KG1 (cell line): ENCODE measurements at regions not wholly inside any gene's neighbourhood (a gene's known extent, or its start where the extent isn't known, plus 50 kb on each side); places are given as distances from the start of the nearest gene placed in this dataset.

Source experiments
- DNase-seq: peaks from one replicate; lab custom pipeline; 2025; lab: John Stamatoyannopoulos, UW

DNA sequence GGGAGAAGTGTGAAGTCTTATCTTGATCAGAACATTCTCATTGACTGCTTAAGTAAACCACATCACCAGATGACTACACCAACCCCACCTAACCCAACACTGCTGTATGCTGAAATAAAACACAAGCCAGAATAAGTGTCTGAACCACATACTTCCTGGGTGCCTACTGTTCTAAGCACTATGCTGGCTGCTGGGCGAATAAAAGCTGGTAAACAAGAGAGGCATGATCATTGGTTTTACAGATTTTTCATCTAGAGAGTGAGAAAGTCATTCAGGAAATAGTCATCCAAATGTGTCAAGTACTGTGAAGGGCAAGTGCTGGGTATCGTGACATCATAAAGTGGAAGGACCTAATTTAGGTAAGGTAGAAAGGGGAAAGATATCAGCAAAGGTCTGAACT lies 199.0 kb upstream of the SOX9 start:
- DNase-seq: no peak

- DNase-seq: no peak
Measured at GRCh38 chr17:71922439-71922838, 198.4 kb upstream of the SOX9 start.

GRCh38 chr17:71926746-71927398 lies 193.9 kb upstream of the SOX9 start:
- no peak for DNase-seq

DNA sequence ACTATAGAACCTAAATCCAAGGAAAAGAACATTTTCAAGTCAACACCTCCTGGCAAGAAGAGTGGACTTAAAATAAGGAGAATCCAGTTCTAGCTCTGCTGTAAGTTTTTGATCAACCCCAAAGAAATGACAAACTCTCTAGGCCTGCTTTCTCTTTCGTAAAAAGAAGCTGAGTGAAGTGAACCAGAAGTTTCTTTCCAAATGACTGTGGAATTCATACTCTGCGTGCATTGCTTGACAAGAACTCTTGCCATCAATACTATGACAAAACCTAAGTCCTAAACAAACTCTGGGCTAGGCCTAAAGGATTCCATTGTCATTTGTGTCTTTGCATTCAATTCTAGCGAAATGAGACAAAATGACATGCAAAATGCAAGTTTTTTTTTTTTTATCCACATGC lies 187.5 kb upstream of the SOX9 start:
- DNase-seq: no peak

DNA sequence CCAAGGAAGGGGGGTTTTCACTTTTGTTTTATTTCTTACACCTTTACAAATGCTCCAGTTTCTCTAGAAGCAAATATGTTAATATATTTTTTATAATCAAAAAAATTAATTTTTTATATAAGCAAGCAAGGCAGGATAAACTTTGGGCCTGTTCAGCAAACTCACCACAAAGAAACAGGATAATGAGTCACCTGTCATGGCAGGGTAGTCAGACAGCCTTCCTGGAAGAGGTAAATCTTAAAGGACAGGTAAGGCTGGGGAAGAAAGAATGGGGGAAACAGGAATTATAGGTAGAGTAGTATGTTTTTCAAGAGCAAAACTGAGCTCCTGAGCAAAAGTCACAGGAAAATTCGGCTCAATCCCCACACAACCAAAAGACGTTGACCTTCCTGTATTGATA lies 186.3 kb upstream of the SOX9 start:
- DNase-seq: no peak

DNA sequence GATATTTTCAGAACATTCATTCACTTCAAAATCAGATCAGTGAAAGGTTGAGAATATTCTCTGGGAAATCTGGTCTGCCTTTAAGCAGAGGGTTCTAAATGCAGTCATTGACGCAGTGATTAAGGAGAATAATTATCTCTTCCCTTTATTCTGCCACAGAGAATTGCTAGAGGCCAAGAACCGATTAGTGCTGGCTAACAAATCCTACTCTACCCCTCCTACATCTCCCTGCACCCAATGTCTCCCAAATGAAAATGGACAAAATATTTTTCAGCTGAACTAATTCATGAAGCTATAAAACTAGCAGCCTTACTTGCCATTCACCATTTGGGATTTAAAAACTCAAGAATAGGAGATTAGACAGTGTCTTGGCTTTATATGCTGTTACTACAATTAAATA lies 185.5 kb upstream of the SOX9 start:
- DNase-seq: no peak

- DNase-seq: no peak
Measured at GRCh38 chr17:71936977-71937376, 183.8 kb upstream of the SOX9 start.

- DNase-seq: no peak
Measured at GRCh38 chr17:71937914-71938313, 182.9 kb upstream of the SOX9 start.

DNA sequence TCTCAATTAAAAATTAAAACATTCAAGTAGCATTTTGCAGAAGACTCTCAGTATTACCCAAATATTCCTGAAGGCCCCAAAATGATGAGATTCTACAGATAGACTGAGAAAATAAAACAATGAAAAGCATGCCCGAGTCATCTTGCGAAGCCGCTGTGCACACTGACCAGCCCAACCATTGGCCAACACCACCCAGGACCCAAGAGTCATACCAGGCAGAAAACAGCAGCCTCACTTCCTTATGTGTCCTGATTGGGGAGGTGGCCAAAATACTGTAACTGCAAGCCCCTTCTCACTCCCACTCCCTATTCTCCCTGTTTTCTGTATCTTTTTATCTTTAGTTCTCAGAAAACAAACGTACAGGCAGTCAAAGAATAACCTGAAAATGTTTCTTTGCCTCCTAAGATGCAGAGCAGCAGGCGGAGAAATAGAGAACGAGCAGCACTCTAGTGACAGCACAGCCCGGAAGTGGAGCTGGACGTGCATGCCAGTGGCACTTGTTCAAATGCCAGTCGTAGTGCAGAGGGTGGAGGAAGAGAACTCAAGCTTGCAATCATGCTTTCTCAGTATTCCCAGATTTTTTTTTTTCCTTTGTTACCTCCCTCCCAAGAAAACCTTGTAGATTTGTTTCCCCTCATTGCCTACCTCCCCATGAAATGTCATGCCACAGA lies 182.3 kb upstream of the SOX9 start:
- DNase-seq: no peak

DNA sequence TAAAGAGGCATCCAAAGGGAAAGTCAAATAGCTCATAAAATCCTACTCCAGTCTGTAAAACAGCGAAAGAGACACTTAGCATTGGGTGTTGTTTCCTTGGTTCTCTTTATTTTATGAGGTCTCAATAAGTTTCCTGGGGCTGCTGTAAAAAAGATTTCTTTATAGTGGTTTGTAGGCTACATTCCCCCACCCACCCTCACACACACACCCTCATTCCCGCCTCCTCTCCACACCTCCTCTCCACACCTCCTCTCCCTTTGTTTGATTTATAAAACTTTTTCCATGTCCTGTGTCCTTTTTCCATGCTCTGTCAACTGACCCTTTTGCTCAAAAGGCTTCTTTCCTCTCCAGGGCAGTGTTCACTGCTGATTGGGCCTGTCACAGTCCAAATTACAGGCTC lies 178.9 kb upstream of the SOX9 start:
- no peak for DNase-seq

DNA sequence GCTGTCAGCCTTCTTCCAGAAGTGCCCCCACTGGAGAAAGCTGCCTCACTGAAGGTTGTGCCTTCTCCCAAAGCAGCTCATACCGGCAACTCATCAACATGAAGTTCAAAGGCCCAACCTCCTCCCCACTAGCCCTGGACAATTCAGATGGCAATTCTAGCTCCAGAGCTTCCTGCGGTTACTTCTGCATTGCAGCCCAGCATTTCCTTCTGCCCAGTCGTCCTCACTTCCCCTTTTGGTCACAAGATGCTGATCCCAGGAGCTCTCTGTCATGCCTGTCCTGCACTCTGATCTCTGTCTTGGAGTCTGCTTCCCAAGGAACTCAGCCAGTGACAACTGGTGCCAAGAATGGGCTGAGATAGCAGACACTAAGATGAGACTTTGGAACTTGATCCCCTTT lies 178.2 kb upstream of the SOX9 start:
- no peak for DNase-seq

- DNase-seq: no peak
Measured at GRCh38 chr17:71948703-71949422, 172.0 kb upstream of the SOX9 start.

GRCh38 chr17:71959154-71959553 lies 161.7 kb upstream of the SOX9 start:
- DNase-seq: no peak

DNA sequence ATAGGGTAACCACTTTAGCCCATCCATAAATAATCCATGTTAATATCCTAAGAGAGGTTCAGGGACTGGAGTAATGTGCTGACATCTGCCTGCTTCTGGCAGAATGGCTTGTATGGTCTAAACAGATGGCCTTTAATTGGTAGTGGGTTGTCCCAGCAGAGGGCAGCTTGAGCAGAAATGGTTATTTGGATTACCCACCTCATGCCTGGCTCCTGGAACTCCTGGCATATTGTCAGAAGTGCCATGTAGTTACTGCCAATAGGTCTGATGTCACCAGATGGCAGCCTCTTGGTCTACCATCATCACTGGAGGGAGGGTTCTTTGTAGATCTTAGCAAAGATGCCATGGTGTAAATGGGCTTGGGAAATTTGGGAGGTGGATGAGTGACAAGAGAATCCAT lies 157.5 kb upstream of the SOX9 start:
- no peak for DNase-seq

DNA sequence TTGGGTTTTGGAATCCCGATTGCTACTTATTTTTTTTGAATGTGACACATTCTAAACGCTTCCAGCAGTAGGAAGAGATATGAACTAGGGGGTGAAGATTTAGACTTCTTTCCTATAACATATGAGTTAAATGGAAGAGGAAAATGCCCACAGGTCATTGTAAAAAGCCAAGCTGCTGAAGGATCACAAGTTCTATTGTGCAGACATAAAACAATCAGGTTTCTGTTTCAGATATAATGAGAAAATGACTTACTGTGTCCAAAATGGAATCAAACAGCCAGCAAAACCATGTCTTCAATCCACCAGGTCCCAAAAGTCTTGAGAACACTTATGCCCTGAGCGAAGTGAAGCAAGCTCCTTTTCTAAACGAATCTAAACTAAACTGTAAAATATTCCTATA lies 157.0 kb upstream of the SOX9 start:
- no peak for DNase-seq

DNA sequence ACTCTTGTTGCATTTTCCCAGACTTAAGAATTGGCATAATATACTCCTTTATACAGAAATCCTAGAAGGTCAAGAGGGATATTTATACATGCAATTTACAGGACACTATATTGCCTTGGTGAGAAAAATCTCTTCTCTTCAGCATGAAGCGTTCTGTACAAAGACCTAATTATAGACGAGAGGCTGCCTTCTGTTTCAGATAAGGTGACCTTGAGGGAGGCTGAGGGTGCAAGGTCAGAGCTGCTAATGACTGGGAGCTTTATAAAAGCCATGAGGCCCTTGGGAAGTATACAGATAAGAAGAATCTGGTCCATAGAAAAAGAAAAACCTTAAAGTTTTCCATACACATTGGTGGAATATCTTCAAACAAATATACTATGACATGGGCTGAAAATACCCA lies 156.3 kb upstream of the SOX9 start:
- no peak for DNase-seq

GRCh38 chr17:71966055-71966454 lies 154.8 kb upstream of the SOX9 start:
- DNase-seq: no peak

DNA sequence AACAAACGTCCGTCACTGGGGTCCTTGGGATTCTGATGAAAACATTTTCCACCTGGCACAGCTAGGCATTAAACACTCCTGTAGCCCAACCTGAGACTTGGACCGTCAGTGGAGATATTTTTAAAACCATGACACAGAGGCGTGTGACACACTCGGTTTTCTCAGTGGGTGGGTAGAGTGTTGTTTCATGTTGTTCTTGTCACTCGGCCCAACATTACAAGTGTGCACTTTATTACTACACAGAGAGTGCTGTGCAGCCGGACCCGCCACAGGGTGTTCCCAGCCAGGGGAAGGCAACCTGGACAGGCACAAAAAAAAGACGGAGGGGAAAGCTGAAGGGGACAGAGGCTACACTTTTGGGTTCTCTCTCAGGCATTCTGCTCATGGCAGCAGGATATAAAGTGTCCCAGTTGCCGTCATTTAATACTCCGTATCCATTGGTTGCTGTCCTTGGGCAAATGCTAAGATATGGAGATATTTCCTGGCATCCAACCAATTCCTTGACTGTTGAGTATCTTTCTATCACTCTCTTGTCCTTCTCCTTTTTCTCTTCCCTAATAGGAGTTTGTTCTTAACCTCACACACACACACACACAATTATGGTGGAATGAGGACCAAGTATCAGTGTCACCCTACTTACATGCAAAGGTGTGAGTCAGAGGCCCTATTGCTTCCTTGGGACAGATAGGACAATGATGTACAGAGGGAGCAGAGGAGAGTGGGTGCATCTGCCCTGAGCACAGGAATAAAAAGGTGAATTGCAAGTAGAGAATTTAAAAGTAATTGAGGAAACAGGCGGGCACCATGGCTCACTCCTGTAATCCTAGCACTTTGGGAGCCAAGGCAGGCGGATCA lies 154.1 kb upstream of the SOX9 start:
- no peak for DNase-seq

DNA sequence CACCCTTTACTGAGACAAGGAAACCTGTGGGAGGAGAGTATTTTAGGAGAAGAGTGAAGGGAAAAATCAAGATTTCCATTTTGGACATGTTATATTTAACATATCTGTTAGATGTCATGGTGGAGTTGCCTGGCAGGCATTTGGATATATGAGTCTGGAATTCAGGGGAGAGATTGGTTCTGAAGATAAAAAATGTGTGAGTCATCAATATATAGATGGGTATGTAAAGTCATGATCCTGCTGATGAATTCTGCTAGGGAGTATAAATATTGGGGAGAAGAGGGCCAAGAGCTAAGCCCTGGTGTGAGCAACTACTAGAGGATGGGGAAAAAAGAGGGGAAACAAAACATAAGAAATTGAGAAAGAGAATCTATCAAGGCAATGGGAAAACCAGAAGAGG lies 151.3 kb upstream of the SOX9 start:
- DNase-seq: no peak

DNA sequence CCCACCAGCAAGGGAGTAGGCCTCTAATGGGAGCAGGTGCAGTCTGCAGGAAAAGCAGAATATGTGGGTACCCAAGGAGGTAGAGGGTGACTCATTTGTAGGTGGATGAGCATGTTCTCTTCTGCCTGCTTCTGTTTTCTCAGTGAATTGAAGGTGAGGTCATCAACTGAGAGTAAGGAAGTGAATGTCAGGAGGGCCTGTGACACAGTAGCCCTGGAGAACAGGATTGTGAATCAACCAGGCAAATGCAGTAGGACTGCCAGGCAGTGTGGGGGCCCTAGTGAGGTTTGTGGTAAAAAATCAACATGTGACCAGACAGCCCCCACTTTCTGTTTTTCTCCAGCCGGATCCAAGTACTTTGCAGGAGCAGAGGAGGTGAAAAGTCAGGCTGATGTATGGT lies 150.5 kb upstream of the SOX9 start:
- DNase-seq: no peak

- no peak for DNase-seq
Measured at GRCh38 chr17:71974051-71974450, 146.8 kb upstream of the SOX9 start.

- no peak for DNase-seq
Measured at GRCh38 chr17:71975331-71975801, 145.5 kb upstream of the SOX9 start.
